HepG2 (cell line): ENCODE measurements at regions not wholly inside any gene's neighbourhood (a gene's known extent, or its start where the extent isn't known, plus 50 kb on each side); places are given as distances from the start of the nearest gene placed in this dataset.

Experiments
- AKNA ChIP-seq: sonication (generic); formaldehyde crosslinking; IDR thresholded peaks from 2 replicates; pipeline ENCODE4 v1.4.0; 2020; ENCODE audit warnings: missing genetic modification reagents, borderline replicate concordance
- ATF1 ChIP-seq: IDR thresholded peaks from 2 replicates; pipeline ENCODE4 v1.6.1; 2016; ENCODE audit warnings: mild to moderate bottlenecking, control low read depth
- DMAP1 ChIP-seq: IDR thresholded peaks from 2 replicates; pipeline ENCODE4 v1.6.1; 2016
- E2F5 ChIP-seq: sonication (generic); formaldehyde crosslinking; conservative IDR thresholded peaks from 2 replicates; pipeline ENCODE4 v1.4.0; 2020; ENCODE audit warnings: missing genetic modification reagents
- HOXA7 ChIP-seq: sonication (generic); formaldehyde crosslinking; IDR thresholded peaks from 2 replicates; pipeline ENCODE4 v1.8.1; 2022; ENCODE audit warnings: mild to moderate bottlenecking, missing genetic modification reagents, moderate library complexity
- MAFF ChIP-seq: IDR thresholded peaks from 2 replicates; pipeline ENCODE4 v1.6.1; 2011; ENCODE audit warnings: low read depth, low read length, improper control_type of control experiment
- NFYB ChIP-seq: sonication (generic); formaldehyde crosslinking; IDR thresholded peaks from 2 replicates; pipeline ENCODE4 v1.4.0; 2020; ENCODE audit warnings: missing genetic modification reagents
- PAWR ChIP-seq: sonication (generic); formaldehyde crosslinking; IDR thresholded peaks from 2 replicates; pipeline ENCODE4 v1.4.0; 2020; ENCODE audit warnings: missing genetic modification reagents, mild to moderate bottlenecking, borderline replicate concordance
- RELA ChIP-seq: sonication (generic); formaldehyde crosslinking; IDR thresholded peaks from 2 replicates; pipeline ENCODE4 v1.4.0; 2020; ENCODE audit warnings: missing genetic modification reagents
- RXRA ChIP-seq: sonication (generic); formaldehyde crosslinking; IDR thresholded peaks from 2 replicates; pipeline ENCODE4 v1.5.1; 2020; ENCODE audit warnings: missing genetic modification reagents
- TRIM22 ChIP-seq: fragments of 450-650 bp; IDR thresholded peaks from 2 replicates; pipeline ENCODE4 v1.6.1; 2017
- XBP1 ChIP-seq: sonication (generic); formaldehyde crosslinking; IDR thresholded peaks from 2 replicates; pipeline ENCODE4 v1.5.0; 2020; ENCODE audit warnings: missing genetic modification reagents
- ZNF383 ChIP-seq: sonication (generic); formaldehyde crosslinking; IDR thresholded peaks from 2 replicates; pipeline ENCODE4 v1.4.0; 2020; ENCODE audit warnings: missing genetic modification reagents, mild to moderate bottlenecking, borderline replicate concordance
- ZNF614 ChIP-seq: IDR thresholded peaks from 2 replicates; pipeline ENCODE4 v1.6.1; 2018; ENCODE audit warnings: missing biosample characterization, missing genetic modification reagents, inconsistent platforms, borderline replicate concordance
- ZNF850 ChIP-seq: sonication (generic); formaldehyde crosslinking; conservative IDR thresholded peaks from 2 replicates; pipeline ENCODE4 v1.9.0; 2021; ENCODE audit warnings: mild to moderate bottlenecking, missing genetic modification reagents
- ZNF879 ChIP-seq: sonication (generic); formaldehyde crosslinking; IDR thresholded peaks from 2 replicates; pipeline ENCODE4 v1.8.1; 2023; ENCODE audit warnings: missing genetic modification reagents
- TF ChIP-seq, protein P1 (sequence below): sonication (generic); formaldehyde crosslinking; IDR thresholded peaks from 2 replicates; pipeline ENCODE4 v1.8.0; 2022; ENCODE audit warnings: missing genetic modification reagents, mild to moderate bottlenecking, moderate library complexity, borderline replicate concordance
- TF ChIP-seq, protein P2 (sequence below): sonication (generic); formaldehyde crosslinking; IDR thresholded peaks from 2 replicates; pipeline ENCODE4 v1.5.1; 2020; ENCODE audit warnings: missing genetic modification reagents, mild to moderate bottlenecking, borderline replicate concordance

GRCh38 chr12:70052931-70053497 lies 190.2 kb upstream of the CNOT2 start (continued):
- TF ChIP-seq AKNA (CRISPR knock-in tag) (no peak), ZNF879 (CRISPR knock-in tag) (no peak), MAFF (peak; percentile 18; the same call in 1 of the 2 replicates), ZNF850 (CRISPR knock-in tag) (no peak), ZNF383 (no peak), TRIM22 (no peak), HOXA7 (CRISPR knock-in tag) (no peak), ATF1 (CRISPR knock-in tag) (no peak), RELA (CRISPR knock-in tag) (no peak), XBP1 (CRISPR knock-in tag) (no peak), PAWR (no peak), ZNF614 (no peak), E2F5 (CRISPR knock-in tag) (no peak), RXRA (CRISPR knock-in tag) (peak; percentile 33; the same call in 1 of the 2 replicates), DMAP1 (CRISPR knock-in tag) (no peak), NFYB (CRISPR knock-in tag) (no peak)
- TF ChIP-seq, protein P1, sequence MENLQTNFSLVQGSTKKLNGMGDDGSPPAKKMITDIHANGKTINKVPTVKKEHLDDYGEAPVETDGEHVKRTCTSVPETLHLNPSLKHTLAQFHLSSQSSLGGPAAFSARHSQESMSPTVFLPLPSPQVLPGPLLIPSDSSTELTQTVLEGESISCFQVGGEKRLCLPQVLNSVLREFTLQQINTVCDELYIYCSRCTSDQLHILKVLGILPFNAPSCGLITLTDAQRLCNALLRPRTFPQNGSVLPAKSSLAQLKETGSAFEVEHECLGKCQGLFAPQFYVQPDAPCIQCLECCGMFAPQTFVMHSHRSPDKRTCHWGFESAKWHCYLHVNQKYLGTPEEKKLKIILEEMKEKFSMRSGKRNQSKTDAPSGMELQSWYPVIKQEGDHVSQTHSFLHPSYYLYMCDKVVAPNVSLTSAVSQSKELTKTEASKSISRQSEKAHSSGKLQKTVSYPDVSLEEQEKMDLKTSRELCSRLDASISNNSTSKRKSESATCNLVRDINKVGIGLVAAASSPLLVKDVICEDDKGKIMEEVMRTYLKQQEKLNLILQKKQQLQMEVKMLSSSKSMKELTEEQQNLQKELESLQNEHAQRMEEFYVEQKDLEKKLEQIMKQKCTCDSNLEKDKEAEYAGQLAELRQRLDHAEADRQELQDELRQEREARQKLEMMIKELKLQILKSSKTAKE (CRISPR knock-in tag), result no peak
- TF ChIP-seq, protein P2, sequence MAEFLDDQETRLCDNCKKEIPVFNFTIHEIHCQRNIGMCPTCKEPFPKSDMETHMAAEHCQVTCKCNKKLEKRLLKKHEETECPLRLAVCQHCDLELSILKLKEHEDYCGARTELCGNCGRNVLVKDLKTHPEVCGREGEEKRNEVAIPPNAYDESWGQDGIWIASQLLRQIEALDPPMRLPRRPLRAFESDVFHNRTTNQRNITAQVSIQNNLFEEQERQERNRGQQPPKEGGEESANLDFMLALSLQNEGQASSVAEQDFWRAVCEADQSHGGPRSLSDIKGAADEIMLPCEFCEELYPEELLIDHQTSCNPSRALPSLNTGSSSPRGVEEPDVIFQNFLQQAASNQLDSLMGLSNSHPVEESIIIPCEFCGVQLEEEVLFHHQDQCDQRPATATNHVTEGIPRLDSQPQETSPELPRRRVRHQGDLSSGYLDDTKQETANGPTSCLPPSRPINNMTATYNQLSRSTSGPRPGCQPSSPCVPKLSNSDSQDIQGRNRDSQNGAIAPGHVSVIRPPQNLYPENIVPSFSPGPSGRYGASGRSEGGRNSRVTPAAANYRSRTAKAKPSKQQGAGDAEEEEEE (CRISPR knock-in tag), result no peak
